Heart left ventricle (tissue), 16 donors: ENCODE measurements at regions not wholly inside any gene's neighbourhood (a gene's known extent, or its start where the extent isn't known, plus 50 kb on each side); places are given as distances from the start of the nearest gene placed in this dataset.

Experiments
- ATAC-seq, 4 donors: fragments of 200-7000 bp; cut with Tn5 transposase; one replicate each; pipeline ENCODE4 v1.9.1; 2020 to 2022; ENCODE audit warnings: moderate library complexity in 4 of 4, mild to moderate bottlenecking in 3 of 4, moderate number of reproducible peaks in 1 of 4
- DNase-seq, 5 donors: peaks; one replicate each; pipeline ENCODE4 v3.0.0-alpha.2; 2020
- H3K27ac ChIP-seq, 12 donors: fragments of 200-600 bp; sonication (generic) in 4 of 12; one replicate each; pipeline versions ENCODE4 v1.5.0 to v1.8.0; 2016 to 2022; ENCODE audit warnings: mild to moderate bottlenecking in 2 of 12
- H3K27me3 ChIP-seq, 9 donors: fragments of 200-600 bp; sonication (generic) in 2 of 9; one replicate each; pipeline versions ENCODE4 v1.5.1 to v1.8.0; 2016 to 2022; ENCODE audit warnings: mild to moderate bottlenecking in 3 of 9
- H3K36me3 ChIP-seq, 9 donors: fragments of 200-600 bp; sonication (generic) in 2 of 9; one replicate each; pipeline versions ENCODE4 v1.5.0 to v1.8.0; 2018 to 2022; ENCODE audit warnings: mild to moderate bottlenecking in 2 of 9
- H3K4me1 ChIP-seq, 12 donors: fragments of 200-600 bp; sonication (generic) in 4 of 12; one replicate each; pipeline versions ENCODE4 v1.5.0 to v1.8.0; 2016 to 2022; ENCODE audit warnings: mild to moderate bottlenecking in 3 of 12
- H3K4me3 ChIP-seq, 12 donors: fragments of 200-600 bp; sonication (generic) in 4 of 12; one replicate each; pipeline versions ENCODE4 v1.5.0 to v1.8.0; 2017 to 2022; ENCODE audit warnings: mild to moderate bottlenecking in 9 of 12, moderate library complexity in 4 of 12
- H3K9me3 ChIP-seq, 12 donors: fragments of 200-600 bp; sonication (generic) in 4 of 12; one replicate each; pipeline versions ENCODE4 v1.5.0 to v1.8.0; 2016 to 2022; ENCODE audit warnings: mild to moderate bottlenecking in 1 of 12
- POLR2A ChIP-seq, 2 donors: fragments of 450-650 bp; IDR thresholded peaks; one replicate each; pipeline ENCODE4 v1.6.1; 2017; ENCODE audit warnings: antibody characterized with exemption in 2 of 2, mild to moderate bottlenecking in 2 of 2, moderate library complexity in 2 of 2
- WGBS, 4 donors: extraction: QIAGEN DNeasy Blood & Tissue Kit in 2 of 4; methylation state at CpG; one replicate each; pipeline versions ENCODE4 v1.1.5 to v1.1.7; 2013 to 2018; 5-methylcytosine and 5-hydroxymethylcytosine counted together
- intact Hi-C, 10 donors: fragments of 100-400 bp; cut with DNase I; formaldehyde crosslinking; loops; one replicate each; pipeline versions ENCODE4 v1.11.1 to v1.14.2; 2022
- TF ChIP-seq, protein P1 (sequence below), 12 donors: fragments of 200-600 bp; sonication (generic) in 4 of 12; IDR thresholded peaks; one replicate each; pipeline versions ENCODE4 v1.5.0 to v1.8.0; 2018 to 2022; ENCODE audit warnings: antibody characterized with exemption in 12 of 12, mild to moderate bottlenecking in 5 of 12
- donor health status: ischemic (EF 13 %, LVEDD 7.1; RV severe dilation, severe dysfunction).
- donor health status: healthy with polysubstance abuse.
- donor health status: DM: no; HTN: yes; CAD: no.
- donor health status: DM: no; HTN: no; CAD: no.
- donor health status: ischemic (EF 25% LVEDD 6.9; RV normal size, moderate dysfunction).
- donor health status: ischemic (EF 25% LVEDD 5.7; RV mildly dilated, moderate dysfunction).
- donor health status: healthy.
- donor health status: DM: yes; HTN: yes; CAD: no.
- donor health status: ischemic (EF 35%, LVEDD 5.7; RV mildly dilated, moderate dysfunction).
- donor health status: nonischemic (EF 11% LVEDD 7.7; RV severe dilation, severe dysfunction).
- donor health status: DM: yes; HTN: yes; CAD: no.
- donor health status: PGD.
- donor health status: ischemic (EF 29% LVEDD 5.4; RV normal size, mild dysfunction).
- donor health status: nonischemic (EF 23%, LVEDD 6.1; RV moderate dilation, normal function).

DNA sequence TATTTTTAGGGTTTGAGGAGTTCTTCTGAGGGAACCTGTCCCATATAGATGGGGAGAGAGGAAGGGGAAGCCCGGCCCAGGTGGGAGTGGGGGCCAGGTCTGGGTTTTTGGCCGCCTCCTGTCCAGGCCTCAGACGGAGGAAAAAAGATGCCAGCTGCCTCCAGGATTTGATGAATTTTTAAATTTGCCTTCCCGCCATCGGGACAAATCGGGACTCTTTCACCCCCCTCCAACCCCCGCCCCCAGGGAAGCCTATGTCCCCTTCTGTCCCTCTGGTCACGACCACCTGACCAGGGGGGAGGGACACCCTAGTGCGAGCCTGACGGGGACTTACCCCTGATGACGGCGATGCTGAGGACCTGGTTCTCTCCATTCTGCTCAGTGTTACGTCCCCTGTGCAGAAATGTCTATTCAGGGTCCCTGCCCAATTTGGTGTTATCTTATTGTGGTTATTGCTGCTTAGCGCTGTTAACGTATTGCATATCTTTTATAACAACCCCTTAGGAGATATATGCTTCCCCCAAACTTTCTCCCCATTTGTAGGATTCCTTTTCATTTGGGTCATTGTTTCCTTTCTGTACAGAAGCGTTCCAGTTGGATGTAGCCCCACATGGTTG is 115.9 kb upstream of the GRK3 start:
- no peak for TF ChIP-seq POLR2A (IDR thresholded peaks at IDR 0.05)
- TF ChIP-seq, protein P1, sequence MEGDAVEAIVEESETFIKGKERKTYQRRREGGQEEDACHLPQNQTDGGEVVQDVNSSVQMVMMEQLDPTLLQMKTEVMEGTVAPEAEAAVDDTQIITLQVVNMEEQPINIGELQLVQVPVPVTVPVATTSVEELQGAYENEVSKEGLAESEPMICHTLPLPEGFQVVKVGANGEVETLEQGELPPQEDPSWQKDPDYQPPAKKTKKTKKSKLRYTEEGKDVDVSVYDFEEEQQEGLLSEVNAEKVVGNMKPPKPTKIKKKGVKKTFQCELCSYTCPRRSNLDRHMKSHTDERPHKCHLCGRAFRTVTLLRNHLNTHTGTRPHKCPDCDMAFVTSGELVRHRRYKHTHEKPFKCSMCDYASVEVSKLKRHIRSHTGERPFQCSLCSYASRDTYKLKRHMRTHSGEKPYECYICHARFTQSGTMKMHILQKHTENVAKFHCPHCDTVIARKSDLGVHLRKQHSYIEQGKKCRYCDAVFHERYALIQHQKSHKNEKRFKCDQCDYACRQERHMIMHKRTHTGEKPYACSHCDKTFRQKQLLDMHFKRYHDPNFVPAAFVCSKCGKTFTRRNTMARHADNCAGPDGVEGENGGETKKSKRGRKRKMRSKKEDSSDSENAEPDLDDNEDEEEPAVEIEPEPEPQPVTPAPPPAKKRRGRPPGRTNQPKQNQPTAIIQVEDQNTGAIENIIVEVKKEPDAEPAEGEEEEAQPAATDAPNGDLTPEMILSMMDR (IDR thresholded peaks at IDR 0.05): no peak
- Histone ChIP-seq H3K4me3 (peak overlapping the region; percentile 38 to 95 (median 72)), H3K36me3 (peaks cover 0 to 10% (median 2%) of the 10 kb centered on the region in 9 donors), H3K27me3 (no peaks in the 10 kb centered on the region), H3K9me3 (no peaks in the 10 kb centered on the region), H3K27ac (peak overlapping the region; percentile 28 to 86 (median 78)), H3K4me1 (peaks cover 0 to 45% (median 24%) of the 10 kb centered on the region in 12 donors)
- intact Hi-C loops: loop anchor here in 7 of 10 donors (2.0 to 10.0 kb wide), 6 partner anchors 46 to 259 kb away; no protein-coding TSS in a partner anchor
- 1 to 2% (median 2%) methylated on average over 11 to 16 of the region's 16 CpGs for WGBS, 4 donors
- DNase-seq (no peak), ATAC-seq (peak in 3 of 4 donors; percentile 23 to 52 (median 47))

DNA sequence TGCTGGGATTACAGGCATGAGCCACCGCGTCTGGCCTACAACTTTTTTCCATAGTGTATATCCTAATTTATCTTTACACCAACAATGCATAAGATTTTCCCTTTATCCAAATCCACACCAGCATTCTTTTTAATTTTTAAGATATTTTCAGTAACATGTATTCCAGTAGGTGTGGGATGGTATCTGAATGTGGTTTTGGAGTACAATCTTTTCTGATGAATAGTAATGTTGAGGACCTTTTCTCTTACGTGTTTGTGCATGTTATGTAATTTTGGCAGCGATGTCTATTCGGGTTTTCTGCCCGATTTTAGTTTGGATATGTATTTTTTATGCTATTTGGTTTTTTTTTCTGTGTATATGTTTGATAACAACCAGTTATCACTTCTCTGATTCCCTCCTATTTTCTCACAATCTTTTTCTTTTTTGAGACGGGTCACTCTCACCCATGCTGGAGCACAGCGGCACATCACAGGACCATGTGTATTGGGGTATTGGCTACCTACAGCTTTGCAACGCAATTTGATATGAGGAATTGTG is 114.6 kb upstream of the GRK3 start:
- ATAC-seq: no peak
- Histone ChIP-seq H3K27me3 (no peaks in the 10 kb centered on the region), H3K36me3 (peaks cover 0 to 21% (median 14%) of the 10 kb centered on the region in 9 donors), H3K4me1 (peaks cover 0 to 45% (median 24%) of the 10 kb centered on the region in 12 donors), H3K9me3 (no peaks in the 10 kb centered on the region), H3K4me3 (peak overlapping the region in 3 of 12 donors; percentile 85 to 95 (median 87)), H3K27ac (no peak overlapping the region)
- no peak for DNase-seq
- intact Hi-C loops: loop anchor here in 7 of 10 donors (2.0 to 10.0 kb wide), 6 partner anchors 48 to 257 kb away; no protein-coding TSS in a partner anchor
- WGBS, 4 donors: 77 to 89% (median 86%) methylated on average over 9 of the region's 9 CpGs
- no peak for TF ChIP-seq POLR2A (IDR thresholded peaks at IDR 0.05)
- TF ChIP-seq, protein P1 (IDR thresholded peaks at IDR 0.05): no peak

DNA sequence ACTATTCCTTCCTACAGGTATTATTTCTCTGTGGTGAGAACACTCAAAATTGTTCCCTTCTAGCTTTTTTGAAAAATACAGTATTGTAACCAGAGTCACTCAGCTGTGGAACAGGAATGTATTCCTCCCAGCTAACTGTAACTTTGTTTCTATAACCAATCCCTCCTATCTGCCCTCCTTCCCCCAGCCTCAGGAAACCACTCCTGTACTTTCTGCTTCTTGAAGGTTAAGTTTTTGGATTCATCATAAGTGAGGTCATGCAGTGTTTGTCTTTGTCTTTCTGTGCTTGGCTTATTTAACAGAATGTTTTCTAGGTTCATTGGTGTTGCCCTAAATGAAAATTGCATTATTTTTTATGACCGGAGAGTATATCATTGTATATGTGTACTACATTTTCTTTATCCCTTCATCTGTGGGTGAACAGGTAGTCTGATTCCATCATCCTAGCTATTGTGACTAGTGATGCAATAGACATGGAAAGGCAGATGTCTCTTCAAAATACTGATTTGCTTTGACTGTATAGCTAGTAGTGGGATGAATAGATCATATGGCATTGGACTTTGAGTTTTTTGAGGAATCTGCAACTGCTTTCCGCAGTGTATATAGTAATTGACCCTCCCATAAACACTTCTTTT is 112.9 kb upstream of the GRK3 start:
- intact Hi-C loops: no loop called here
- Histone ChIP-seq H3K27ac (no peak overlapping the region), H3K36me3 (peaks cover 0 to 25% (median 14%) of the 10 kb centered on the region in 9 donors), H3K4me3 (no peak overlapping the region), H3K27me3 (no peaks in the 10 kb centered on the region), H3K9me3 (no peaks in the 10 kb centered on the region), H3K4me1 (peaks cover 0 to 45% (median 24%) of the 10 kb centered on the region in 12 donors)
- no peak for TF ChIP-seq POLR2A (IDR thresholded peaks at IDR 0.05)
- TF ChIP-seq, protein P1 (IDR thresholded peaks at IDR 0.05): no peak
- ATAC-seq (no peak), DNase-seq (no peak)
- 91 to 92% (median 91%) methylated on average over 2 of the region's 2 CpGs for WGBS, 4 donors

DNA sequence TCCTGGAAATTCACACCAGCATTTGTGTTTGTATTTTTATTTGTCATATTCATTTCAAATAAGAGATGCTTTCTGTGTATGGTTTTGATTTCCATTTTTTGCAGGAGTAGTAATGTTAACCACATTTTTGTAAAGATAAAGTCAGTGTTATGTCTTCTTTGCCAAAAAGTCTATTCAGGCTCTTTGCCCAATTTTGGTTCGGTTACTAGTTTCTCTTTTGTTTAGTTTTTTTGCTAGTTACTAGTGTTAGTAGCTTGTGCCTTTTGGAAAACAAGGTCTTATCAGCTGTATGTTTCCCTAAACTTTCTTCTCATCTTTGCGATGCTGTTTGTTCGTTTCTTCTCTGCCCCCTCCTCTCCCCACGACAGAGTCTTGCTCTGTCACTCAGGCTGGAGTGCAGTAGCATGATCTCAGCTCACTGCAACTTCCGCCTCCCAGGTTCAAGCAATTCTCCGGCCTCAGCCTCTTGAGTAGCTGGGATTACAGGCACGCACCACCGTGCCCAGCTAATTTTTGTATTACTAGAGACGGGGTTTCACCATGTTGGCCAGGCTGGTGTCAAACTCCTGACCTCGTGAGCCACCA is 112.3 kb upstream of the GRK3 start:
- DNase-seq (no peak), ATAC-seq (no peak)
- Histone ChIP-seq H3K9me3 (no peaks in the 10 kb centered on the region), H3K4me3 (peak overlapping the region in 2 of 12 donors; percentile 6 to 9), H3K4me1 (peaks cover 0 to 41% (median 21%) of the 10 kb centered on the region in 12 donors), H3K27ac (no peak overlapping the region), H3K36me3 (peaks cover 0 to 27% (median 14%) of the 10 kb centered on the region in 9 donors), H3K27me3 (no peaks in the 10 kb centered on the region)
- intact Hi-C loops: no loop called here
- TF ChIP-seq, protein P1 (IDR thresholded peaks at IDR 0.05): no peak
- TF ChIP-seq POLR2A (IDR thresholded peaks at IDR 0.05): no peak
- WGBS, 4 donors: 63 to 69% (median 65%) methylated on average over 10 of the region's 10 CpGs
